Hepatic stellate cell (primary cell): ENCODE measurements at regions not wholly inside any gene's neighbourhood (a gene's known extent, or its start where the extent isn't known, plus 50 kb on each side); places are given as distances from the start of the nearest gene placed in this dataset.

Experiments
- DNase-seq: peaks from one replicate; pipeline ENCODE4 v3.0.0; 2011; ENCODE audit warnings: low spot score

- DNase-seq, result no peak
Observed at GRCh38 chr7:142364551-142364950, 106.7 kb upstream of the PRSS58 start.

- DNase-seq, result no peak
Observed at GRCh38 chr7:142362349-142362748, 104.5 kb upstream of the PRSS58 start.

GRCh38 chr7:142359694-142360279 lies 101.9 kb upstream of the PRSS58 start:
- DNase-seq, result no peak

- DNase-seq, result peak; percentile 44
Observed at GRCh38 chr7:142357953-142358520, 100.2 kb upstream of the PRSS58 start.

- no peak for DNase-seq
Observed at GRCh38 chr7:142356166-142356565, 98.3 kb upstream of the PRSS58 start.

- peak; percentile 26 for DNase-seq
Observed at GRCh38 chr7:142355328-142355727, 97.5 kb upstream of the PRSS58 start.

- no peak for DNase-seq
Observed at GRCh38 chr7:142353147-142354060, 95.5 kb upstream of the PRSS58 start.

GRCh38 chr7:142352543-142352942 lies 94.7 kb upstream of the PRSS58 start:
- DNase-seq, result no peak

- no peak for DNase-seq
Observed at GRCh38 chr7:142351145-142351544, 93.3 kb upstream of the PRSS58 start.

GRCh38 chr7:142349670-142350405 lies 92.0 kb upstream of the PRSS58 start:
- DNase-seq, result no peak

GRCh38 chr7:142348921-142349405 lies 91.1 kb upstream of the PRSS58 start:
- DNase-seq, result no peak

- DNase-seq, result no peak
Observed at GRCh38 chr7:142348100-142348499, 90.2 kb upstream of the PRSS58 start.

- DNase-seq, result no peak
Observed at GRCh38 chr7:142347091-142347490, 89.2 kb upstream of the PRSS58 start.

- no peak for DNase-seq
Observed at GRCh38 chr7:142345811-142346210, 88.0 kb upstream of the PRSS58 start.

GRCh38 chr7:142338633-142339501 lies 81.0 kb upstream of the PRSS58 start:
- peak; percentile 20 for DNase-seq

- DNase-seq, result no peak
Observed at GRCh38 chr7:142337054-142338001, 79.5 kb upstream of the PRSS58 start.

- DNase-seq, result no peak
Observed at GRCh38 chr7:142334806-142335205, 76.9 kb upstream of the PRSS58 start.

GRCh38 chr7:142334236-142334635 lies 76.4 kb upstream of the PRSS58 start:
- DNase-seq, result no peak

- no peak for DNase-seq
Observed at GRCh38 chr7:142332421-142332820, 74.6 kb upstream of the PRSS58 start.

GRCh38 chr7:142331941-142332340 lies 74.1 kb upstream of the PRSS58 start:
- no peak for DNase-seq
